Esophagus muscularis mucosa (tissue), 4 donors: ENCODE measurements at regions not wholly inside any gene's neighbourhood (a gene's known extent, or its start where the extent isn't known, plus 50 kb on each side); places are given as distances from the start of the nearest gene placed in this dataset.

Experiments
- DNase-seq: peaks from one replicate; pipeline ENCODE4 v3.0.0-alpha.2; 2017; ENCODE audit errors: extremely low spot score
- H3K27ac ChIP-seq, 4 donors: fragments of 200-600 bp; sonication (generic); replicated peaks in 1 of 4; 1 replicate in 3 of 4; 2 replicates in 1 of 4; pipeline ENCODE4 v1.5.1; 2016 to 2019; ENCODE audit warnings: mild to moderate bottlenecking in 1 of 4
- H3K27me3 ChIP-seq, 4 donors: fragments of 200-600 bp; sonication (generic); one replicate each; pipeline versions ENCODE4 v1.5.1 to v1.6.0; 2016 to 2019
- H3K36me3 ChIP-seq, 4 donors: fragments of 200-600 bp; sonication (generic); one replicate each; pipeline ENCODE4 v1.5.1; 2016 to 2019
- H3K4me1 ChIP-seq, 4 donors: fragments of 200-600 bp; sonication (generic); one replicate each; pipeline ENCODE4 v1.5.1; 2016 to 2019
- H3K4me3 ChIP-seq, 4 donors: fragments of 200-600 bp; sonication (generic); 1 replicate in 2 of 4; 2 replicates in 2 of 4; pipeline ENCODE4 v1.5.1; 2016 to 2019; ENCODE audit warnings: mild to moderate bottlenecking in 4 of 4, moderate library complexity in 1 of 4
- H3K9me3 ChIP-seq, 4 donors: fragments of 200-600 bp; sonication (generic); 1 replicate in 3 of 4; 2 replicates in 1 of 4; pipeline ENCODE4 v1.5.1; 2016 to 2019
- EP300 ChIP-seq: sonication (generic); formaldehyde crosslinking; IDR thresholded peaks from one replicate; pipeline ENCODE4 v1.6.1; 2017; ENCODE audit warnings: antibody characterized with exemption
- POLR2A ChIP-seq: fragments of 450-650 bp; IDR thresholded peaks from one replicate; pipeline ENCODE4 v1.6.1; 2017; ENCODE audit warnings: antibody characterized with exemption, moderate library complexity, mild to moderate bottlenecking, low read depth
- POLR2AphosphoS5 ChIP-seq, 2 donors: sonication (generic); formaldehyde crosslinking; IDR thresholded peaks; one replicate each; pipeline ENCODE4 v1.6.1; 2017; ENCODE audit warnings: antibody characterized with exemption in 2 of 2
- WGBS: methylation state at CpG from one replicate; pipeline ENCODE4 v1.1.5; 2018; 5-methylcytosine and 5-hydroxymethylcytosine counted together
- intact Hi-C: fragments of 100-400 bp; cut with DNase I; formaldehyde crosslinking; loops from one replicate; pipeline ENCODE4 v1.15.1; 2023
- TF ChIP-seq, protein P1 (sequence below), 3 experiments: fragments of 200-600 bp in 2 of 3; fragments of 450-650 bp in 1 of 3; sonication (generic) in 2 of 3; IDR thresholded peaks; one replicate each; pipeline ENCODE4 v1.5.1; 2017 to 2019; ENCODE audit warnings: antibody characterized with exemption in 3 of 3, mild to moderate bottlenecking in 2 of 3, moderate library complexity in 1 of 3

DNA sequence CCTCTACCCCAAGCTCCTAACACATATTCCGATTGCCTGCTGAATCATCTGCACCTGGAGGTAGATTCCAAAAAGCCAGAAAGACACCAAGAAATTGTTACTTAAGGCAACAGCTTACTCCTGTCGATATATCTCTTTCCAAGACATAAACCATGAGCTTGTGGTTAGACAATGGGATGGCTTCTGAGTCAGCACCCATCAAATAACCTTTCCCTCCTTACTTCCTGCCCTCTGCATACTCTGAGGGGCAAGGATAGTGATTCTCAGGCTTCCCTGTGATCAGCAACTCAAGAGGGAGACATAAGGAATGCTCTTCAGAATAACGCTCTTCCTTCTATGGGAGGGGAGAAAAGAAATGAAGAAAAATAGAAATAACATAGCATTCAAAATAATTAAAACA, 70.9 kb downstream of the TMEM215 start:
- DNase-seq: no peak
- intact Hi-C loops: no loop called here
- WGBS: 82% methylated on average over 3 of the region's 3 CpGs
- H3K36me3 ChIP-seq: no peaks in the 10 kb centered on the region
- no peak overlapping the region for H3K27ac ChIP-seq
- TF ChIP-seq, protein P1, sequence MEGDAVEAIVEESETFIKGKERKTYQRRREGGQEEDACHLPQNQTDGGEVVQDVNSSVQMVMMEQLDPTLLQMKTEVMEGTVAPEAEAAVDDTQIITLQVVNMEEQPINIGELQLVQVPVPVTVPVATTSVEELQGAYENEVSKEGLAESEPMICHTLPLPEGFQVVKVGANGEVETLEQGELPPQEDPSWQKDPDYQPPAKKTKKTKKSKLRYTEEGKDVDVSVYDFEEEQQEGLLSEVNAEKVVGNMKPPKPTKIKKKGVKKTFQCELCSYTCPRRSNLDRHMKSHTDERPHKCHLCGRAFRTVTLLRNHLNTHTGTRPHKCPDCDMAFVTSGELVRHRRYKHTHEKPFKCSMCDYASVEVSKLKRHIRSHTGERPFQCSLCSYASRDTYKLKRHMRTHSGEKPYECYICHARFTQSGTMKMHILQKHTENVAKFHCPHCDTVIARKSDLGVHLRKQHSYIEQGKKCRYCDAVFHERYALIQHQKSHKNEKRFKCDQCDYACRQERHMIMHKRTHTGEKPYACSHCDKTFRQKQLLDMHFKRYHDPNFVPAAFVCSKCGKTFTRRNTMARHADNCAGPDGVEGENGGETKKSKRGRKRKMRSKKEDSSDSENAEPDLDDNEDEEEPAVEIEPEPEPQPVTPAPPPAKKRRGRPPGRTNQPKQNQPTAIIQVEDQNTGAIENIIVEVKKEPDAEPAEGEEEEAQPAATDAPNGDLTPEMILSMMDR (IDR thresholded peaks at IDR 0.05): no peak
- no peak for TF ChIP-seq EP300
- no peak overlapping the region for H3K4me3 ChIP-seq
- no peaks in the 10 kb centered on the region for H3K4me1 ChIP-seq
- no peaks in the 10 kb centered on the region for H3K9me3 ChIP-seq
- no peaks in the 10 kb centered on the region for H3K27me3 ChIP-seq

DNA sequence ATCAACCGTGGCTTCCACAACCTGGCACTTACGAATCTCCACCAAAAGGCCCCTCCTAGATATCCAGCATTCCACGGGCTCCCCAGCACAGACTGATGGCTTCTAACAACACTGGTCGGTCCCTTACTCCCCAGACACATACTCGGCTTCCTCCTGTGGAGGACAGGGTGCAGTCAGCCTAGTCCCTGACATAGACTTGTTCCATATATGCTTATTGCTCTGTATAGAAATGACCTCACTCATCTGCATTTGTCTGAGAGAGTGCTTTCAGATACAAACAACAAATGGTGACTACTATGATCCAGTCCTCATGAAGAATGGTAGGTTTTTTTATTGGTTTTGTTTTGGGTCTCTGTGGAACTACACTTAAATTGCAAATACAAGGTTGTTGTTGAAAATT, 72.4 kb downstream of the TMEM215 start:
- DNase-seq: no peak
- no peak overlapping the region for H3K27ac ChIP-seq
- WGBS: 85% methylated on average over 5 of the region's 5 CpGs
- H3K4me1 ChIP-seq: no peaks in the 10 kb centered on the region
- H3K27me3 ChIP-seq: no peaks in the 10 kb centered on the region
- no peaks in the 10 kb centered on the region for H3K9me3 ChIP-seq
- no peaks in the 10 kb centered on the region for H3K36me3 ChIP-seq
- TF ChIP-seq POLR2A (no peak), EP300 (no peak), POLR2AphosphoS5 (IDR thresholded peaks at IDR 0.05) (no peak)
- TF ChIP-seq, protein P1 (IDR thresholded peaks at IDR 0.05): no peak
- intact Hi-C loops: no loop called here
- H3K4me3 ChIP-seq: no peak overlapping the region

DNA sequence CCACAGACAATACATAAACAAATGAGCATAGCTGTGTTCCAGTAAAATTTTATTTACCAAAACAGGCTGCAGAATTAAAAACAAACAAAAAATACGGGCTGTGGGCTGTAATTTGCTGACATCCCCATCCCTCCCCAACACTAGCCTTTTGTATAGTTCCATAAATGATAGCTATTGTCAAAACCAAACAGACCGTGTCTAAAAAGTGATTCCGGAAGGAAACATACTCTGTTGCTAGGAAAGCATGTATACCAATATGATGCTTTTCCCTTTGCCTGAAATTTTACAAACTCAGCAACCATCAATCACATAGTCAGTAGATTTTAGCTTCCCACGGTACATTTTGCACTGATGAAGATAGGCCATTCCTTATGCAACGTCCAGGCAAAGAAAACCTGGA, 80.0 kb downstream of the TMEM215 start:
- H3K4me1 ChIP-seq: no peaks in the 10 kb centered on the region
- no peaks in the 10 kb centered on the region for H3K9me3 ChIP-seq
- no peak overlapping the region for H3K4me3 ChIP-seq
- DNase-seq: no peak
- H3K36me3 ChIP-seq: no peaks in the 10 kb centered on the region
- WGBS: 79% methylated on average over 5 of the region's 5 CpGs
- intact Hi-C loops: no loop called here
- H3K27me3 ChIP-seq: no peaks in the 10 kb centered on the region
- no peak for TF ChIP-seq EP300
- TF ChIP-seq POLR2AphosphoS5 (IDR thresholded peaks at IDR 0.05): no peak
- no peak for TF ChIP-seq POLR2A
- TF ChIP-seq, protein P1 (IDR thresholded peaks at IDR 0.05): no peak
- no peak overlapping the region for H3K27ac ChIP-seq

DNA sequence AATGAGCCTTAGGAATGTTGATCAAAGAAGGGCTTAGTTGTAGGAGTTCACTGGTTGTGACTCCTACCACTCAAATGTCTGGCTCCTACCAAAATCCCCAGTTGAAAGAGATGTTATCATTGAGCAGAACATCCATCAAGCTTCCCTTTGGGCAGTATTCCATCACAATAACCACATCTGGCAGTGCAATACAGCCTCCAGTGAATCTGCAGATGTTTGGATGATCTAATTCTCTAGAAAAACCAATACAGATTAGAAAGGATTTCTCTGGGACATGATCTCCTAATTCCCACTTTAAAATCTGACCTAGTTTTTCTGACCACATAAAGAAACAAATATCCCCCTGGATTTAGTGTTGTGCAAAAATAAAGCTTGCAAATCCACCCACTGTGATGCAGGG, 81.6 kb downstream of the TMEM215 start:
- intact Hi-C loops: no loop called here
- no peaks in the 10 kb centered on the region for H3K27me3 ChIP-seq
- H3K9me3 ChIP-seq: no peaks in the 10 kb centered on the region
- DNase-seq: no peak
- no peaks in the 10 kb centered on the region for H3K4me1 ChIP-seq
- TF ChIP-seq POLR2AphosphoS5 (IDR thresholded peaks at IDR 0.05): no peak
- H3K27ac ChIP-seq: no peak overlapping the region
- no peak overlapping the region for H3K4me3 ChIP-seq
- no peaks in the 10 kb centered on the region for H3K36me3 ChIP-seq

DNA sequence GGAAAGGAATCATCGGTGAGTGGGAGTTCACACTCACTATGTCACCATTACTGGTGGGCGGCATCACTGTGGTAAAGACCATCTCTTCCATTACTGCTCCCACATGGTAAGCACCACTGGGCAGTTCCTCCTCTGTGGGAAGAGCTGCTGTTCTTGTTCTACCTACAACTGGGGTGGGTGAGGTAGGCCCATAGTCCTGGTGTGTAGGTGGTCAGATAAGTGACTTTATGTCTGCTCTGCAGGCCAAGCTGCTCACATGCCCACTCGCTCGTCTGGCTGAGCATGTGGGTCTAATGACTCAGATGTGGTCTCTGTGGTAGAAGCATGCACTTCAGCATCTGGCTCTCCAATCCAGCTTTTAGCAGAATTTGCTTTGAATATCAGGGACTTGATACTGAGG, 82.9 kb downstream of the TMEM215 start:
- DNase-seq: no peak
- H3K9me3 ChIP-seq: no peaks in the 10 kb centered on the region
- TF ChIP-seq POLR2AphosphoS5 (IDR thresholded peaks at IDR 0.05): no peak
- no peak overlapping the region for H3K4me3 ChIP-seq
- no peaks in the 10 kb centered on the region for H3K4me1 ChIP-seq
- H3K36me3 ChIP-seq: no peaks in the 10 kb centered on the region
- 61% methylated on average over 4 of the region's 4 CpGs for WGBS
- H3K27ac ChIP-seq: no peak overlapping the region
- no peaks in the 10 kb centered on the region for H3K27me3 ChIP-seq
- intact Hi-C loops: no loop called here

DNA sequence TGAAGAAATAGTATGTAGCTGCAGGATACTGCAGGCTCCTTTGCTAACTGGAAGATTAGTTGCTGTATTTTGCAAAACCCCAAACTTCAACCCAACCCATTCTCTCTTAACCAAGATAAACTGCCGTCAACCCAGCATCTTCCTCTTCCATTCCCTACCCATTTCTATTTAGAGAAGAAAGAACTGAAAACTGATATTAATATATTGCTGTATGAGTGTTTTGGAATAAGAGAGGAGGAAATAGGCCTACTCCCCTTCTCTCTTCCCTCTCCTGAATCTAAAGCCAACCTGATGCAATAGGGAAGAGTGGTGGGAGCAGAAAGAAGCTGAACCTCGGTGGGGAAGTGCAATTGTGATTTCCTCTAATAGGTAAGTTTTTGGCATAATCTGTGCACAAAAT, 83.7 kb downstream of the TMEM215 start:
- Histone ChIP-seq H3K27ac (no peak overlapping the region), H3K9me3 (no peaks in the 10 kb centered on the region), H3K27me3 (no peaks in the 10 kb centered on the region), H3K36me3 (no peaks in the 10 kb centered on the region), H3K4me3 (no peak overlapping the region), H3K4me1 (no peaks in the 10 kb centered on the region)
- DNase-seq: no peak
- intact Hi-C loops: no loop called here
- TF ChIP-seq POLR2A (no peak), EP300 (no peak), POLR2AphosphoS5 (IDR thresholded peaks at IDR 0.05) (no peak)
- TF ChIP-seq, protein P1 (IDR thresholded peaks at IDR 0.05): no peak
- 88% methylated on average over 2 of the region's 2 CpGs for WGBS
